K562 (cell line): ENCODE measurements at regions not wholly inside any gene's neighbourhood (a gene's known extent, or its start where the extent isn't known, plus 50 kb on each side); places are given as distances from the start of the nearest gene placed in this dataset.

Source experiments
- BHLHE40 ChIP-seq: IDR thresholded peaks from 2 replicates; pipeline ENCODE4 v1.6.1; 2011; ENCODE audit warnings: low read length, improper control_type of control experiment
- CHD7 ChIP-seq: fragments of 200-600 bp; sonication (generic); IDR thresholded peaks from one replicate; pipeline ENCODE4 v1.6.1; 2012; ENCODE audit warnings: mild to moderate bottlenecking, low read depth, low read length, inconsistent platforms
- EGR1 ChIP-seq: fragments of 450-650 bp; conservative IDR thresholded peaks from 2 replicates; pipeline ENCODE4 v1.6.1; 2017; ENCODE audit warnings: mild to moderate bottlenecking
- HEY1 ChIP-seq: fragments of 250-450 bp; sonication (Bioruptor Pico); IDR thresholded peaks from 2 replicates; pipeline ENCODE4 v1.5.0; 2020; ENCODE audit warnings: mild to moderate bottlenecking, moderate library complexity, borderline replicate concordance
- NONO ChIP-seq, 2 experiments: fragments of 200-400 bp in 1 of 2; fragments of 450-650 bp in 1 of 2; formaldehyde crosslinking in 1 of 2; IDR thresholded peaks; 2 replicates each; pipeline ENCODE4 v1.6.1; 2017; ENCODE audit warnings: low read depth in 2 of 2, mild to moderate bottlenecking in 2 of 2, moderate library complexity in 2 of 2, low read length in 1 of 2
- POLR2A ChIP-seq: fragments of 450-650 bp; conservative IDR thresholded peaks from 2 replicates; pipeline ENCODE4 v1.6.1; 2016
- RBM34 ChIP-seq: fragments of 200-400 bp; formaldehyde crosslinking; IDR thresholded peaks from 2 replicates; pipeline ENCODE4 v1.6.1; 2018; ENCODE audit warnings: low read length, borderline replicate concordance; ENCODE audit not compliant: insufficient read depth
- ZNF143 ChIP-seq: sonication (generic); formaldehyde crosslinking; IDR thresholded peaks from 2 replicates; pipeline ENCODE4 v1.9.0; 2022; ENCODE audit warnings: mild to moderate bottlenecking, missing genetic modification reagents
- ZNF41 ChIP-seq: fragments of 250-450 bp; sonication (Bioruptor Pico); conservative IDR thresholded peaks from 2 replicates; pipeline ENCODE4 v1.4.0; 2020; ENCODE audit warnings: mild to moderate bottlenecking
- TF ChIP-seq, protein P1 (sequence below): sonication (generic); formaldehyde crosslinking; IDR thresholded peaks from 2 replicates; pipeline ENCODE4 v1.9.0; 2022; ENCODE audit warnings: mild to moderate bottlenecking, missing genetic modification reagents

DNA sequence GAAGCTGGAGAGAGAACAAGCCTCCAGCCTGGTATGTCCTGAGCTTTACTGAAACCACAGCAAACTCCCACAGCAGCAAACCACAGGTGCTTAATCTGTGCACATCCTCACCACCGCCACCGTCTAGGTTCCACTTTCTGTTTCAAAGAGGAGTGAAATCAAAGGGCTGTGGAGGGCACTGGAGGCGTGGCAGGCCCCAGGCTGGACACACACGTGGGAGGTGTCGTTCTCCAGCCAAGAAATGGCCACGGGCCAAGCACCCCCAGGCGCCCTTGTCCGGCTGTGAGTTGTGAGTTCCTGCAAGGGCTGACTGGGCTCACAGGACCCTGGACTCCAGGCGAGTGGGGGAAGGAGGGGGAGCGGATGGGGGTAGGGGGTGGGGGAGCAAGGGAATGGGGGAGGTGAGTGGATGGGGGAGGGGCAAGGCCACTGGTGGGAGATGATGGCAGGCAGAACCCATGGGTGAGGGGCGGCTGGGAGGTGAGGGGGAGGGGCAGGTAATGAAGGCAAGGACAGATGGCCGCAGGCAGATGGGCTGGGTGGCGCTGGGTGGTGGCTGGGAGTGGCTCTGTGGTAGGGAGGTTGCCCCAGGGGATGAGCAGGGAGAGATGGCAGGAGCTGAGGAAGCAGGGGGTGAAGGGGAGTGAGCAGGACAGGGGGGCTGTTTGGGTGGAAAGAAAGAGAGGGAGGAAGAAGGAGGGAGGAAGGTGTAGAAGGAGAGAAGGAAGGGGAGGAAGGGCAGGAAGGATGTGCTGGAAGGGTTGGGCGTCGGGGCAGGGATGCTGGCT is 86.7 kb downstream of the NCOR2 start (continued):
- no peak for TF ChIP-seq NONO (IDR thresholded peaks at IDR 0.05; ENCODE audit: low read depth in 2 of 2, low read length in 1 of 2)
- 0 out of 2 replicates have a peak, but pooled peaks have one; percentile 6 for TF ChIP-seq EGR1
- TF ChIP-seq ZNF143 (CRISPR knock-in tag): no peak
- TF ChIP-seq POLR2A: no peak
- TF ChIP-seq BHLHE40: peak; percentile 37; the same call in 1 of the 2 replicates
- no peak for TF ChIP-seq CHD7
- TF ChIP-seq RBM34: no peak
- no peak for TF ChIP-seq HEY1 (CRISPR knock-in tag)
- TF ChIP-seq ZNF41: no peak
- TF ChIP-seq, protein P1, sequence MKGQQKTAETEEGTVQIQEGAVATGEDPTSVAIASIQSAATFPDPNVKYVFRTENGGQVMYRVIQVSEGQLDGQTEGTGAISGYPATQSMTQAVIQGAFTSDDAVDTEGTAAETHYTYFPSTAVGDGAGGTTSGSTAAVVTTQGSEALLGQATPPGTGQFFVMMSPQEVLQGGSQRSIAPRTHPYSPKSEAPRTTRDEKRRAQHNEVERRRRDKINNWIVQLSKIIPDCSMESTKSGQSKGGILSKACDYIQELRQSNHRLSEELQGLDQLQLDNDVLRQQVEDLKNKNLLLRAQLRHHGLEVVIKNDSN (CRISPR knock-in tag): no peak
